ENCODE measurements at regions not wholly inside any gene's neighbourhood (a gene's known extent, or its start where the extent isn't known, plus 50 kb on each side); places are given as distances from the start of the nearest gene placed in this dataset.

- no peak for TF ChIP-seq RBM39 (IDR thresholded peaks at IDR 0.05; ENCODE audit: low read depth, low read length, poor library complexity, severe bottlenecking)
- no peak for TF ChIP-seq ZNF275 (CRISPR knock-in tag; IDR thresholded peaks at IDR 0.05; ENCODE audit: borderline replicate concordance)
- TF ChIP-seq YEATS2 (CRISPR knock-in tag; IDR thresholded peaks at IDR 0.05; ENCODE audit: borderline replicate concordance): no peak
- TF ChIP-seq RFXAP (CRISPR knock-in tag; IDR thresholded peaks at IDR 0.05; ENCODE audit: borderline replicate concordance): no peak
- TF ChIP-seq ZNF646 (CRISPR knock-in tag; IDR thresholded peaks at IDR 0.05): no peak
- TF ChIP-seq ZNF274 (CRISPR knock-in tag; IDR thresholded peaks at IDR 0.05): no peak
- TF ChIP-seq HNRNPL (IDR thresholded peaks at IDR 0.05; ENCODE audit: low read depth, low read length): no peak
- TF ChIP-seq AFF4 (CRISPR knock-in tag; IDR thresholded peaks at IDR 0.05): no peak
- no peak for TF ChIP-seq GABPA (IDR thresholded peaks at IDR 0.05; ENCODE audit: low read depth, low read length)
- no peak for TF ChIP-seq GABPA (CRISPR knock-in tag; IDR thresholded peaks at IDR 0.05; ENCODE audit: low read depth)
- TF ChIP-seq ZNF17 (CRISPR knock-in tag; IDR thresholded peaks at IDR 0.05): no peak
- TF ChIP-seq ZNF550 (CRISPR knock-in tag; IDR thresholded peaks at IDR 0.05; ENCODE audit: borderline replicate concordance): no peak
- peak; percentile 40; the same call in 1 of the 2 replicates for TF ChIP-seq CTCF (CRISPR knock-in tag; IDR thresholded peaks at IDR 0.05)
- TF ChIP-seq EZH2 (conservative IDR thresholded peaks at IDR 0.05; ENCODE audit: low read depth, low read length): no peak
- TF ChIP-seq ZNF580 (CRISPR knock-in tag; IDR thresholded peaks at IDR 0.05; ENCODE audit: borderline replicate concordance, low read depth): no peak
Measured at GRCh38 chr5:135255461-135256178, 143.4 kb downstream of the MACROH2A1 start.

Measured in HepG2 (cell line).